ENCODE measurements at regions not wholly inside any gene's neighbourhood (a gene's known extent, or its start where the extent isn't known, plus 50 kb on each side); places are given as distances from the start of the nearest gene placed in this dataset.

DNA sequence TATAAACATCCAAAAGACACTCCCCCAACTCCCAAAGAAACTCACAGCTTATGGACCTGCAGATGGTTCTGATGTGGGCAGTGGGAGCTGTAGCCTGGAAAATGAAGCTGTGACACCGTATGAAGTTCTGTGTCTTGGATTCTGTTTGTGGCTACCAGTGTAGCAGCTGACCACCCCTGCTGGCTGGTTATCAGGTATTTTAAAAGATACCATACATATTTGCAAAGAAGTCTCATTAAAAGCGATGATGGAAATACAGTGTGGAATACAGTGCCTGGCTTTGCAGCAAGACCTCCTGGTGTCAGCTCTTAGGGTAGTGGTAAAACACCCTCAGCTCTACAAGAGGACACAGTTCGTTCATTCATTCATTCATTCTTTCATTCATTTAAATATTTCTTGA, 194.3 kb upstream of the PRKCQ start:
- no peak for DNase-seq (ENCODE audit: low spot score)

DNA sequence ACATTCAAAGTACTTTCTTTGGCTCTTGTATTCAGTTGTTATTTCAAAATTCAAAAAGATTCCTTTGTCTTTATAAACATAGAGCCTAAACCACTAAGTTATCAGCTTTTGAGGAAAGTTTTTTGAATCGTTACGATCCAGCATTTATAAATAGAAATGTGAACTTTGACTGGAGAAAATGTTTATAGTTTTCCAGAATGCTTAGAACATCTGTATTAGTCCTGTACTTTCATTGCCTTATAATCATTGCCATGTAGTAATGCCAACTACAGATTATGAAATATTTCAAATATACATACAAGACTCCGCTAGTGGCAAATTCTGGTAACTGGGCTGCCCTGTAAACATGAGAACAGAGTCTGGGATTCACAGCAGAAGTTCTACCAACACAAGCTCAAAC, 191.3 kb upstream of the PRKCQ start:
- no peak for DNase-seq (ENCODE audit: low spot score)

DNA sequence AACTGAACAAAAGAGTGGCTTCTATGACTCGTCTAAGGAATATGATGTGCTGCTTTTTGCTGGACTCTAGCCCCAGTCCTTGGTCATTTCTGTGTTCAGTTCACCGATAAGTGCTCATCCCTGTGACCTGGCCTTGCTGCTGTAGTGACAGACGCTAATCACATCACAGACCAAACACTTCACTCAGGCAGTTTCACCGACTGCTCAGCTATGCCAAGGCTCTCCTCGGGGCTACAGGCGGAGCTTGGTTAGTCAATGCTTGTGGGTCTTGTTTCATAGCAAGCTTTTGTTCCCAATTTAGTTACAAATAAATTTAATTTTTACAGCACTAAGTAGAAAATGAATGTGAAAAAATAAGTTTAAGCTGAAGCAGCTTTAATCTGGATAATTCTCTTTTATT, 190.8 kb upstream of the PRKCQ start:
- no peak for DNase-seq (ENCODE audit: low spot score)

DNA sequence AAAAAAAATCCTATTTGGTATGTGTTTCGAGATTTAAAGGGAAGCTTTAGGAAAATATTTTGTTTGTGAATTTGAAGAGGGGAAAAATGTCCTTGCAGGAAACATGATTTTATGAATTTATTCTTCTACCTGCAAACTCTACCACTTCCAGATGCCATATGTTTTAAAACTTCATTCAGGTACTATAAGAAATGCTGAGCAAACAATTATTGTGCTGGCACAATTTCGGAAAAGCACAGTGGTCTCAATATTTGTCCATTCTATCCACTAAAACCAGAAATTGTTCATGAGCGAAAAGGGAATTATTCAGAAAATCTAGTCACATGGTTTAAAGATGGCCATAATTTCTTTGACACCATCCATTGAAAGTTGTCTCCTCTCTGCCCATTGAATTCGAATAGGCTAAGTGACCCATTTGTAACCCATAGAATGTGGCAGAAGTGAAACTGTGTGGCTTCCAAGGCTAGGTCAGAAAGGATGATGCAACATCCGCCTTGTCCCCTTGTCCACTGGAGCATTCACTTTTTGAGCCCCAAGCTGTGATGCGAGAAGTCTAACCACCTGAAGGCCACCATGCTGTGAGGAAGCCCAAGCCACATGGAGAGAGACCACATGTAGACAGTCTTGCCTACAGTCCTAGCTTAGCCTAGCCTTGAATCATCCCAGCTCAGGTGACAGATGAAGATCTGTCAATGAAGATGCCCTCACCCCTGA, 189.8 kb upstream of the PRKCQ start:
- DNase-seq (ENCODE audit: low spot score): no peak

DNA sequence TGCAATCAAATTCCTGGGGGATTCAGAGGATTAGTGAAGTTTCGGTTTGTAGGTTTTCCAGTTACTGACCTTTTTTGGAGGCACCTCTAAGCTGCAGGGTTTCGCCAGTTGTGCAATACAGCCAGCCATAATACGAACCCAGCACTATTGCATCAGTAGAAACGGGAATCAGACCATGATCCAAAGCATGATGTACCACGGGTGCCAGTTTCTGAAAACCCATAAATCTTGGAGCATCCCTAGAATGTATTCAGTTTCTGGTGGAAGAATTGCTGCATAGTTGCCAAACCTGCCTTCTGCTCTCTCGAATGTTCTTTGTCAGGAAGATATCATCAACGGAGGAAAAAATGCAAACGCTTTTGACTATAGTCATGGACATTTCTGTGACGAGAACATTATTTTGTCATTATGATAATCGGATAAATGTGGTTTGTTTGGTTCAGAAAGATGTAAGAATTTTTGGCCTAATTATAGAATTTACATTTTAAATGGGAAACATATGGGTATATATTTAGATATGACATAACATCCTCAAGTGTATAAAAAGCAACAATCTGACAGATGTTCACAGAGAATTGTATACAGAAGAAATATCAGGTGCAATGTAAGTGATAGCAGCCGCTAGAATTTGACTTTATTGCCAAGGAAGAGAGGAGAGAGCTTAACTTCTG, 186.2 kb upstream of the PRKCQ start:
- DNase-seq (ENCODE audit: low spot score): no peak

DNA sequence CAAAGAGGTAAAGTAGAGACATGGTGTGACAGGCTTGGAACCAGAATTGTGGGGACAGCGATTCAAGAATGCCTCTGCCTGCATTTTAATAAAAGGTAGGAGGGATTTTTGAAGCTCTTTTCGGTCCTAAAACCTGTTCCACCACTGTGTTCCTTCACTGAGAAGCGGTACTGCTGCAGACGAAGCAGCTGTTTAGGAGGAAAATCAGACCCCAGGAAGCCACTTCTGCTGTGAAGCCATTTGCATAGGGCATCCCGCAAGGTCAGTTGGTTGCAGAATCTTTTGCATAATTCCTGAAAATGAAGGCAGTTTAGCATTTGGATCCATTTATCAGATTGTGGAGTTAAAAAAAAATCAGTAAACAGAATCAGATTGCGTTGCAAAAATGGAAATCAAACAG, 183.3 kb upstream of the PRKCQ start:
- DNase-seq (ENCODE audit: low spot score): no peak

DNA sequence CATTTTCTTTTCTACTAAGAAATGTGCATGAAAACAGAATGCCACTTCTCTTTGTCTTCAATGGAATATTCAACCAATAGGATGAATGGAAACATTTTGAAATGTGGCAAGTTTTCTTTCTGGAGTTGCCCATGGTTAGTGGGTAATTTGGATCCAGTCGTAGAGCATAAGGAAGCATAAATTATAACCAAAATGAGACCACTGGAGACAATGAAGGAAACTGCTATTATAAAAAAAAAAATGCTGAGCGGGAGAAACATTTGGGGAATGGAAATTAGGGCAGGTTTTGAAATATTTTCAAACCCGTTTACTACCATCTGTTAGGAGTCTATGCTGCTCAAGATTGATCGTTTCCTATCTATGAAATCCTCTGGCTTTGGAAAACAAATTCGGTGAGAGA, 182.9 kb upstream of the PRKCQ start:
- no peak for DNase-seq (ENCODE audit: low spot score)

DNA sequence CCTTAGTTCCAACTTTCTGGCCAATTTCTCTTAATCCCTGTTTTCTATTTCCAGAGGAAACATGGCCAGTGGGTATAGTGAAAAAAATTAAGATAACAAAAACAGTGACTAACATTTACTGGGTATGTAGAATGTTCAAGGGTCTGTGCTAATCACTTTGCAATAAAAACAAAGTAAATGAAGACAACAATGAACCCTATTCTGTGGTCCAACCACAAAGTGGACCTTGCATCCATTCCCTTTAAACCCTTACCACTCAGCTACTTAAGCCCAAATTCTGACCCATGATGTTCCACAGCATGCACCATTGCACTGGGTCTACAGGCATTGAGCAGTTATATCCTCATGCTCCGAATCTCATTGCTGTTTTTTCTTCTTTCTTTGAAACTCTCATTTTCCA, 179.9 kb upstream of the PRKCQ start:
- DNase-seq (ENCODE audit: low spot score): no peak

DNA sequence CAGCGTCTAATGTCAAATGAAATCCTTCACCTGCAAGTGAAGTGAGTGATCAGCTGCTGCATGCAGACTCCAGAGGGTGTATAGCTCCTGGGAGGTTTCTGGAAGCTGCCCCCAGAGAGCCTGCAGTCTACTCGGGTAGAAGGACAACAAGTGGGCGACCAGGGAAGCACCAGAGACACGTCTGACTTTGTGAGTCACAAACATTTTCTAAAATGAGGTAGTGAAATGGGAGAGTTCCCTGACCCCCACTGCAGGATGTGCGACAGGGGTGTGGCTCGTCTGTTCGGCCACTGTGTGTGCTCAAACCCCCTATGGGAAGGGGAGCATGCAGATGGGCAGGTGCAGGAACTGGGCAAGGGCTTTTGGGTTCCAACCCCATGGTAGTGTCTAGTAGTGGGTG, 177.1 kb upstream of the PRKCQ start:
- no peak for DNase-seq (ENCODE audit: low spot score)

DNA sequence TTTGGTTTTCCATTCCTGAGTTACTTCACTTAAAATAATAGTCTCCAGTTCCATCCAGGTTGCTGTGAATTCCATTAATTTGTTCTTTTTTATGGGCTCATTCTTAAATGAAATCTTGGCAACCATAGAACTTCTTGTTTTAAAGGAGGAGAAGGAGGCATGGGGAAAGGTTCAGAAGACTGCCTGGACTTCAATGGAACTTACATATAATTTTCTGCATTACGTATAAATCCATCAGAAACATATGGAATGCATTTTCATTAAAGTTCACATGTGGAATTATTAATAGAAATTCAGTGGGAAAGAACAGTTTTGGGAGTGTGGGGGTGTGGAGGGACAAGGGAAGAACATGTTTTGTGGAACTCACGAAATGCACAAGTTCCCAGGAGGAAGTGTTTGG, 176.6 kb upstream of the PRKCQ start:
- no peak for DNase-seq (ENCODE audit: low spot score)

DNA sequence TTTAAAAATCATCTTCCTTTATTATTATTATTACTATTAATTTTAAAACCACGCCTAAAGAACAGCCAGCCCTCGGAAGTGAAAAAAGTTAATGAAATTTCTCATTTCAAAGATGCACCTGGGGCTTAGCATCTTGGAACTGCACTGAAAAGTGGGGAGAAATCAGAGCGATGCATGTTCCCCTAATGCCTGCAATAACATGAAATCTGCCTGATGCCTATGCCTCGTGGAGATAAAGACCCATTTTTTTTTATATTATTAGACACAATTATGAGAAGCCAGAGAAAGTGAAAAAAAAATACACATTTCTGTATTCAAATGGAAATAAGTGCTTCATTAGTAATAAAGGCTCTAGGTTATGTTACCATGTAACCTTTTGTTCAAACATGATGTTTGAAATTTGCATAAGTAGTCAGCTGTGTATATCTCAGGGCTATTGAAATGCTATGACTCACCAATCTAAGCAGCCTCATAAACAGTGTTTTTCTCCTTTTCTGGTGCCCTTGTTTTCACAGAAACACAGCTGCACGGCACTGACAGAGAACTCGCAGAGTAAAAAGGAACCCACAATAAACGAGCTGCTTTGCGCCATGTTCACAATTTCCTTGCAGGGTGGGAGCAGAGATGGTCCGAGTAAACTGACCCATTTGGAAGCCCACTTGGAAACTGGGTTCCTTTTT, 175.8 kb upstream of the PRKCQ start:
- DNase-seq (ENCODE audit: low spot score): no peak

DNA sequence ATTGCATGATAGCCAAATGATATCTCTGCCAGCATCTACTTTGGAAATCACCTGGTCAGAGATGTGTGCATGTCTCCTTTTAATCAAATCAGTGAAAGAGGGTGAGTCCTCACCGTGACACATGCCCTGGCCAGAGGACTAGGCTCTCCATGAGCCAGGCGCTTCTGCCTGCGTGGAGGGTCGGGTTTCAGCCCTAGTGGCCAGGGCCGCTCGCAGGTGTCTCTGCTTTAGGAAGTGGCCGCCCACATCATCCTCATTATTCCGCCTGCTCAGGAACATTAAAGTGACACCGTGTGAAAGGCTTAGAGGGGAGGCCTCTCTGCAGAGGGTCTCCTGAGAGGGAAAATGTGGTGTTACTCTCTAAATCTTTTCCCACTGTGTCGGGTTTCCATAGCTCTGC, 173.6 kb upstream of the PRKCQ start:
- no peak for DNase-seq (ENCODE audit: low spot score)

DNA sequence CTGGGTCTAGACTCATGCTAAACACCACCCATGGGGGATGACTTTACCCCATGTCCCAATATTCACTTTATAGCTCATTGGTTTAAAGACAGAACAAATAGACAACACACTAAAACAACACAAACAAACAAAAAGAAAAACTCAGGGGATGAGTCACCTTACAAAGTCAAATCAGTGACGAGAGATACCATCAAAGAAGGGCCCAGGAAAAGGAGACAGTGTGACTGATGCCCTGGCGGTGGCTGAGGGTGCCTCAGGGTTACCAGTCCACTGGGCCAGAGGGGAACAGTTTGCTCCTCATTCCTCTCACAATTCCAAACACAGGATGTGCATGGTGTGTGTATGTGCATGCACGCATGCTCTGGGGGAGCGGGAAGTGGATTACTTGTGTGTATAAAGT, 171.3 kb upstream of the PRKCQ start:
- no peak for DNase-seq (ENCODE audit: low spot score)

DNA sequence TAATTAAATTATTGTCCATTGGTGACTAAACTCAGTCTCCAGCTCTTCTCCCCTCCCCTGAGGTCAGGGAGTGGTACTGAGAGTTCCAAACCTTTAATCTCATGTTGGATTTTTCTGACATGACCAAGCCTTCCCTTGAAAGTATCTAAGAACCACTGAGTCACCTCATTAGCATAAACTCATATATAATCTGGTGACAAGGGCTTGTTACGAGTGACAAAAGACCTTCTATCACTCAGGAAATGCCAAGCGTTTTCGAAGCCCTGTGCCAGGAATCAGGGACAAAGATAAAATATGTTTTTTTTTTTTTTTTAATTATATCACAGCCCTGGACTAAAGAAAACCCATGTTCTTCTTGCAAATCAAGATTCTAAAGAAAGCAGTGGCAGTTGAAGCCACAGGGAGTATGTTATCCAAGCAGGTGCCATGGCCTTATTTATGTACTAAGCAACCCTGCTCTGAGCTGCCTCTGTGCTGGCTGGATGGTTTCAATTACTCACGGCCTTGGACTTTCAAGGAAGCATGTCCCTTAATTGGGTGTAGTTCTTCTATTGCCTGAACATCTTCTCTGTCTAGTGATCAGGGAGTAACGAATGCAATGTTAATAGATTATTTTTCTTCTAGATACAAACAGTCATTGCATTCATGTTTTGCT, 169.0 kb upstream of the PRKCQ start:
- no peak for DNase-seq (ENCODE audit: low spot score)

DNA sequence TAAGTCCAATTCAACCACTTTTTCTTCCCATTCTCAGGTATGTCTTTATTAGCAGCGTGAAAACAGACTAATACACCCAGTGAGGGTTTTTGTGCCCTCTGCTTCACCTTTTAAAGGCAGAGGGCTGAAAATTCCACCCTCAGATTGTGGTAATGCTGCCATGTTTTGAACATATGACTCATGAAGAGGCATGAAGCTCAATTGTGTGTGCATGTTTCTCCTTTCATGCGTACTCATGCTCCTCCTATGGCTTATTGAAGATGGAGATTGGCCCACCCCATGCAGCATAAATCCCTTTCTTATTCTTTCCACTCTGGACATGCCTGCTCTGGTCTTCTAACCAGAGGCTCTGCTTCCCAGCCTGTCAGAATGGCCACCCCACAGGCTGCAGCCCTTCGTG, 168.0 kb upstream of the PRKCQ start:
- DNase-seq (ENCODE audit: low spot score): no peak

DNA sequence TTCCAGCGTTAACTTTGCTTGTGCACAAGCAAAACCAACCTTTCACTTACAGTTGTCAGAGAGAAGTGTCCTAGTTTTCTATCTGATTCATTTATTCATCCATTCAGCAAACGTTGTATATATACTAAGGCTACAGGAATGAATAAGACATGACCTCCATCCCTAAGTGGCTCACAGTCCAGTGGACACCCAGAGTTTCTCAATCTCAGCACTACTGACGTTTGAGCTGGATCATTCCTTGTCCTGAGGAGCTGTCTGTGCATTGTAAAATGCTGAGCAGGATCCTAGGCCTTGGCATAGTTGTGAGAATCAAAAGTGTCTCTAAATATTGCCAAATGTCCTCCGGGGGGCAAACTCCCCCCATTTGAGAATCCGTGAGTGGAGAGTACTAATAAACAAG, 166.7 kb upstream of the PRKCQ start:
- DNase-seq (ENCODE audit: low spot score): no peak

DNA sequence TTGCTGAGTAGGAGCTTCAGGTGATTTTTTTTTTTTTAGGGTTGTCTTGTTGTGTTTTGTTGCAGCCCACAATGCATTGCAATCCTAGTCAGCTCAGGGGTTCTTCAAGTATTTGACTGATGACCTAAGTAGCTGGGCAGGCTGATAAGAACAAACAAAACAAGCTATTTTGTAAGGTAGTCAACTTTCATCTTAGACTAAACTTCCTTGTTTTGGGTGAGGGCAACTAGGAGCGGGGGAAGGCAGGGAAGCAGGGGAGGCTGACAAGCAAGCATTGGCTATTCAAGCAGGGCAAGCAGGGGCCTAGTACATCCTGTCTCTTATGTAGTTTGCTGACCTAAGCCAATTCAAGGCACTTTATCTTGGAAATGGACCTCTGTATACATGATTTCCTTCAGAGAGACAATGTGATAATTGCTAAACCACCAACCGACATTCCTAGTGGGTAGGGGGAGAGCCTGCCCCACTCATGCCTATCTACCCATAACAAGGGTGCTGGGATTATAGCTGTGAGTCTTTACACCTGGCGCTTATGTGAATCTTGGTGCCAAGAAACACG, 163.3 kb upstream of the PRKCQ start:
- DNase-seq (ENCODE audit: low spot score): no peak

DNA sequence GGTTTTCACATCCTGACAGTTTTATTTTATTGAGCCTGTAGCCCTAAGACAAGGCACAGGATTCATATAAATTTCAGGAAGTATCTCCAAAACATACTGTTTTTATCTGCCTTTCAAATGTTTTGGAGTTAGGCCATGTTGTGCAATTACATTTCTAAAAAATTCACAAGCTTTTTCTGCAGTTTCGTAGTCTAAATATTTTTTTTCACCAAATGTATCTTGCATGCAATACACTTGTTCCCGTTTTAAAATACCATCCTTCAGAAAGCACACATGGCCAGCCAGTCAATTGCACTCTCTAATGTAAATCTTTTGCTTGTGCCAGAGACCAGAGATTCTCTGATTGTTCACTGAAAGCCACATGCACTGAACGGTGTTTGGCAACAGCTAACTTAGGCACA, 161.5 kb upstream of the PRKCQ start:
- DNase-seq (ENCODE audit: low spot score): no peak

DNA sequence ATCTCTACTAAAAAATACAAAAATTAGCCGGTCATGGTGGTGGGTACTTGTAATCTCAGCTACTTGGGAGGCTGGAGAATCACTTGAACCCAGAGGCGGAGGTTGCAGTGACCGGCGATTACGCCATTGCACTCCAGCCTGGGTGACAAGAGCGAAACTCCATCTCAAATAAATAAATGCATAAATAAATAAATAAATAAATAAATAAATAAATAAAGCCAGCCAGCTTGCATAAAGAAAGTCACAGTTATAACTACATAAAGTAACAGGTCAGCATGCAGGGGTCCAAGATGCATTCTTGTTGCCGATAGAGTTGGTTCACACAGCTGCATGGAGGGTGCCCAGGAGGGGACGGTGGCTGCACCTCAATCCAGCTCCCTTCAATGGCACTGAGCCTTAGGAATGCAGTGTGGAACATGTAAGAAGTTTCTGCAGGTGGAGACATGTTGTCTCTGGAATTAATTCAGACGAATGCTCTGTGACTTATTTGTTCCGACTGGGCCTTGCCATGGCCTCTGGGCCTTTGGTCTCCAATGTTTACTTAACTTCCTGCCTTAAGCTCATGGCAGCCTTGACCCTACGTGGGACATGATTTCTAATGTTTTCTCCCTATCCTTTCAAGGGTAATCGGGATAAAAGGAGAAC, 159.6 kb upstream of the PRKCQ start:
- DNase-seq (ENCODE audit: low spot score): no peak

DNA sequence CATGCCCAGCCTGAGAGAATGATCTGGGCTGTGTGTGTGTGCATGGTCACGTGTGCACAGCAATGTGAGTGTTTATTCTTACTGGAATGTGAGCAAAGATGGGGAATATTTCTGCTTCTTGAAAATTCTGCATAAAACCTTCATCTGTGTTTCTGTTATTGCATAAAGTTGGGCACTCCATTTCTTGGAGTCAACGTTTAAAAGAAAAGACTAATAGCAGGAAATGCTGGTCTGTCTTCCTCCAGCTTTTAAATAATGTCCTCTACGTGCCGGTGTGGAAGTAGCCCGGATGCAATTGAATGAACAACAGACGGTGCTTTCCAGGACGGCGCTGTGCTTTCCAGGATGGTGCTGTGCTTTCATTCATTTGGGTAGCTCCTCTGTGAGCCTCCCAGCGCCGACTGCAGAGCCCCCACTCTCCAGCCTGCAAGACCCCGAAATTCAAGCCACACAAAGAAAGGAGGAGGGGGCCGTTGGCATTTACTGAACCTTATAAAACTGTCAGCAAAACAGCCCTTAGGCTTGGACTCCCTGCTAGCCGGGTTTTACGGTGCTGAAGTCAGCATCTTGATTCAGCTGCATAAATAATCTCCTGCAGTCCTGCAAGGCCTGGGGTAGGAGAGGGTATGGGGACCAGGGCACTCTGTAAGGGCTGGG, 158.2 kb upstream of the PRKCQ start:
- no peak for DNase-seq (ENCODE audit: low spot score)

DNA sequence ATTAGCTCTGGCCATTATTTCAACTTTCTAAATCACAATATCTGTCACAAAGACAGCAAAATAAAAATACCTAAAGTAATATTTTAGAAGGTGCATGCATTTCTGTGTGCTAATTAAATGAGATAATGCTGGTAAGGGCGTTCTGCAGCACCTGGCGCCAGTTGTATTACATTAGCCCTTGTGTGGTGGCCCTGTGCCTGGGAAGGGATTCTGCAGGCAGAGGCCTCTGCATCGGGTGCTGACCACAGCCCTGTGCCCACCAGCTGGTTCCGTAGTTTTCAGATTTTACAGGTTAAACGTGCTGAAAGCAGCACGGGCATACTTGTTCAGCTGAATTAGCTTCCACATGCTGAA, 157.7 kb upstream of the PRKCQ start:
- no peak for DNase-seq (ENCODE audit: low spot score)

Measured in D341Med (cell line).